HCT116 (cell line): ENCODE measurements at regions not wholly inside any gene's neighbourhood (a gene's known extent, or its start where the extent isn't known, plus 50 kb on each side); places are given as distances from the start of the nearest gene placed in this dataset.

ENCODE experiments used
- ATAC-seq: fragments of 200-7000 bp; cut with Tn5 transposase; 2 replicates; pipeline ENCODE4 v1.9.1; 2020; ENCODE audit warnings: mild to moderate bottlenecking, moderate library complexity
- BruUV-seq: library from RNA; stranded (reverse); fragments of 400-500 nt; replicated peaks from 2 replicates; lab custom pipeline; 2021; lab: Mats Ljungman, UMichigan
- CTCF ChIA-PET: fragments of 300-600 bp; sonication (Branson Sonifier 250); formaldehyde crosslinking; loops from one replicate; lab custom pipeline; 2021; ENCODE audit warnings: antibody characterized with exemption; lab: Charles Lee
- POLR2A ChIA-PET: fragments of 300-600, 350-600 bp; sonication (Branson Sonifier 250); formaldehyde crosslinking; loops from one replicate; lab custom pipeline; 2021; ENCODE audit warnings: antibody characterized with exemption; lab: Charles Lee
- RAD21 ChIA-PET, 2 experiments: fragments of 300-600 bp; sonication (Branson Sonifier 250); formaldehyde crosslinking; loops; one replicate each; lab custom pipeline; 2023; ENCODE audit warnings: low total read pairs in 2 of 2; ENCODE audit not compliant: uncharacterized antibody in 2 of 2, unreplicated experiment in 2 of 2, low non-redundant PET in 1 of 2; lab: Charles Lee
- DNase-seq: peaks from one replicate; pipeline ENCODE4 v3.0.0-alpha.2; 2010; ENCODE audit warnings: low read depth, low spot score
- H2AFZ ChIP-seq: fragments of 200-600 bp; shearing (Covaris generic), sonication (generic); 2 replicates; pipeline ENCODE4 v1.6.1; 2017; ENCODE audit warnings: low read depth, mixed run types, mixed read lengths, antibody characterized with exemption, low read length; ENCODE audit not compliant: poor library complexity, severe bottlenecking
- H3K27ac ChIP-seq: 2 replicates; pipeline ENCODE4 v1.5.1; 2012; ENCODE audit warnings: low read depth, low read length
- H3K27me3 ChIP-seq: fragments of 200-600 bp; sonication (generic); 2 replicates; pipeline ENCODE4 v1.6.1; 2016; ENCODE audit warnings: mixed run types, low read length, mixed read lengths; ENCODE audit not compliant: insufficient read depth
- H3K36me3 ChIP-seq, 2 experiments: fragments of 200-500 bp in 1 of 2; fragments of 200-600 bp in 1 of 2; sonication (Bioruptor generic) in 1 of 2; sonication (generic) in 1 of 2; 2 replicates each; pipeline versions ENCODE4 v1.5.1 to v1.6.1; 2014 to 2016; ENCODE audit warnings: low read length in 2 of 2, inconsistent platforms in 1 of 2, mixed read lengths in 1 of 2, mixed run types in 1 of 2; ENCODE audit not compliant: insufficient read depth in 2 of 2, control insufficient read depth in 1 of 2
- H3K4me1 ChIP-seq, 2 experiments: fragments of 200-600 bp in 1 of 2; sonication (generic) in 1 of 2; 2 replicates each; pipeline versions ENCODE4 v1.5.1 to v1.6.1; 2012 to 2017; ENCODE audit warnings: low read length in 2 of 2, inconsistent platforms in 1 of 2, mild to moderate bottlenecking in 1 of 2, mixed read lengths in 1 of 2, mixed run types in 1 of 2, moderate library complexity in 1 of 2; ENCODE audit not compliant: insufficient read depth in 2 of 2, control insufficient read depth in 1 of 2
- H3K4me2 ChIP-seq: fragments of 200-600 bp; sonication (generic); 2 replicates; pipeline ENCODE4 v1.6.1; 2017; ENCODE audit warnings: mixed run types, low read length, mixed read lengths
- H3K4me3 ChIP-seq, 2 experiments: fragments of 200-600 bp in 1 of 2; sonication (generic) in 1 of 2; replicated peaks in 1 of 2; 2 replicates each; pipeline ENCODE4 v1.5.1; 2011 to 2016; ENCODE audit warnings: low read length in 2 of 2, control low read depth in 1 of 2, low read depth in 1 of 2, mild to moderate bottlenecking in 1 of 2, mixed read lengths in 1 of 2, mixed run types in 1 of 2
- H3K79me2 ChIP-seq: fragments of 200-600 bp; sonication (generic); 2 replicates; pipeline ENCODE4 v1.6.1; 2017; ENCODE audit warnings: mild to moderate bottlenecking, mixed run types, low read length, moderate library complexity, mixed read lengths; ENCODE audit not compliant: insufficient read depth
- H3K9ac ChIP-seq: fragments of 200-600 bp; sonication (generic); 2 replicates; pipeline ENCODE4 v1.6.1; 2016; ENCODE audit warnings: low read length, mixed read lengths
- H3K9me2 ChIP-seq: fragments of 200-600 bp; sonication (generic), shearing (Covaris generic); 2 replicates; pipeline ENCODE4 v1.6.1; 2017; ENCODE audit warnings: mixed run types, mild to moderate bottlenecking, moderate library complexity; ENCODE audit not compliant: insufficient read depth
- H3K9me3 ChIP-seq, 2 experiments: fragments of 200-500 bp in 1 of 2; fragments of 200-600 bp in 1 of 2; sonication (Bioruptor generic) in 1 of 2; sonication (generic) in 1 of 2; 2 replicates each; pipeline ENCODE4 v1.6.1; 2014 to 2017; ENCODE audit warnings: low read length in 2 of 2, mixed read lengths in 2 of 2, inconsistent platforms in 1 of 2, low read depth in 1 of 2, mild to moderate bottlenecking in 1 of 2, mixed run types in 1 of 2, moderate library complexity in 1 of 2; ENCODE audit not compliant: control insufficient read depth in 1 of 2, insufficient read depth in 1 of 2
- H4K20me1 ChIP-seq: fragments of 200-600 bp; sonication (generic), shearing (Covaris generic); 2 replicates; pipeline ENCODE4 v1.6.1; 2017; ENCODE audit warnings: mixed run types, mild to moderate bottlenecking, moderate library complexity; ENCODE audit not compliant: insufficient read depth
- ATF3 ChIP-seq: IDR thresholded peaks from 2 replicates; pipeline ENCODE4 v1.6.1; 2012
- CBX3 ChIP-seq: IDR thresholded peaks from 2 replicates; pipeline ENCODE4 v1.6.1; 2012; ENCODE audit warnings: low read depth
- CEBPB ChIP-seq: IDR thresholded peaks from 2 replicates; pipeline ENCODE4 v1.6.1; 2012; ENCODE audit warnings: low read depth
- EZH2 ChIP-seq: fragments of 200-600 bp; sonication (generic); IDR thresholded peaks from 2 replicates; pipeline ENCODE4 v1.6.1; 2017; ENCODE audit warnings: antibody characterized with exemption, mixed run types
- FOSL1 ChIP-seq: IDR thresholded peaks from 2 replicates; pipeline ENCODE4 v1.6.1; 2012; ENCODE audit warnings: low read depth
- JUND ChIP-seq: IDR thresholded peaks from 2 replicates; pipeline ENCODE4 v1.6.1; 2012
- MAX ChIP-seq: IDR thresholded peaks from 2 replicates; pipeline ENCODE4 v1.6.1; 2012
- POLR2AphosphoS5 ChIP-seq: IDR thresholded peaks from 2 replicates; pipeline ENCODE4 v1.6.1; 2011; ENCODE audit warnings: mild to moderate bottlenecking, low read depth, low read length, moderate library complexity
- RAD21 ChIP-seq: IDR thresholded peaks from 2 replicates; pipeline ENCODE4 v1.6.1; 2012; ENCODE audit warnings: low read depth, mild to moderate bottlenecking
- REST ChIP-seq: IDR thresholded peaks from 2 replicates; pipeline ENCODE4 v1.6.1; 2012; ENCODE audit warnings: low read depth
- SIN3A ChIP-seq: IDR thresholded peaks from 2 replicates; pipeline ENCODE4 v1.6.1; 2012; ENCODE audit warnings: low read depth
- TCF7L2 ChIP-seq: IDR thresholded peaks from 2 replicates; pipeline ENCODE4 v1.7.0; 2011; ENCODE audit warnings: borderline replicate concordance, inconsistent platforms; ENCODE audit not compliant: insufficient read depth, insufficient read length; ENCODE audit errors: extremely low read depth
- YY1 ChIP-seq: IDR thresholded peaks from 2 replicates; pipeline ENCODE4 v1.6.1; 2011; ENCODE audit warnings: low read length, low read depth, moderate library complexity, mild to moderate bottlenecking; ENCODE audit not compliant: insufficient replicate concordance; ENCODE audit errors: extremely low read depth
- ZFX ChIP-seq: fragments of 450-650 bp; IDR thresholded peaks from 2 replicates; pipeline ENCODE4 v1.6.1; 2017
- ZNF274 ChIP-seq: fragments of 200-500 bp; sonication (Bioruptor generic); IDR thresholded peaks from 2 replicates; pipeline ENCODE4 v1.6.1; 2014; ENCODE audit warnings: mild to moderate bottlenecking, low read depth, low read length, inconsistent platforms
- intact Hi-C: fragments of 100-400 bp; cut with micrococcal nuclease; formaldehyde crosslinking; loops from 2 replicates; pipeline ENCODE4 v1.10.0; 2022

- H3K4me3 ChIP-seq, result no peak overlapping the region
- H3K4me1 ChIP-seq, result 0 out of 4 replicates have a peak, but pooled peaks cover 2 to 5% of the 10 kb centered on the region in 2 experiments
- H3K27ac ChIP-seq, result no peak overlapping the region
- no peak overlapping the region for H3K4me2 ChIP-seq
- H3K9me3 ChIP-seq, result no peaks in the 10 kb centered on the region
- no peaks in the 10 kb centered on the region for H3K79me2 ChIP-seq
- intact Hi-C loops, result no loop called here
- peaks cover 64% of the 10 kb centered on the region for H3K27me3 ChIP-seq
- no peak overlapping the region for H2AFZ ChIP-seq
- no TSS peak for BruUV-seq
- DNase-seq (no peak), ATAC-seq (no peak)
- ChIA-PET RAD21 (no interaction called here), POLR2A (no interaction called here), CTCF (no interaction called here)
- H4K20me1 ChIP-seq, result no peaks in the 10 kb centered on the region
- H3K9ac ChIP-seq, result no peak overlapping the region
- TF ChIP-seq SIN3A (no peak), ZFX (no peak), YY1 (no peak)
- H3K36me3 ChIP-seq, result no peaks in the 10 kb centered on the region
- H3K9me2 ChIP-seq, result no peaks in the 10 kb centered on the region
These were observed 212.1 kb upstream of the COPS8 start for GRCh38 chr2:236873636-236874035.

GRCh38 chr2:236874866-236875481, 210.7 kb upstream of the COPS8 start:
- no TSS peak for BruUV-seq
- Histone ChIP-seq H3K9me3 (no peaks in the 10 kb centered on the region), H3K4me3 (no peak overlapping the region), H3K4me1 (0 out of 4 replicates have a peak, but pooled peaks cover 2 to 5% of the 10 kb centered on the region in 2 experiments), H3K27me3 (peaks cover 50% of the 10 kb centered on the region), H3K9ac (no peak overlapping the region), H2AFZ (no peak overlapping the region), H3K27ac (no peak overlapping the region), H4K20me1 (no peaks in the 10 kb centered on the region), H3K79me2 (no peaks in the 10 kb centered on the region), H3K9me2 (no peaks in the 10 kb centered on the region), H3K36me3 (no peaks in the 10 kb centered on the region), H3K4me2 (no peak overlapping the region)
- ATAC-seq (no peak), DNase-seq (no peak)
- CTCF ChIA-PET, result no interaction called here
- POLR2A ChIA-PET, result no interaction called here
- RAD21 ChIA-PET, result no interaction called here
- TF ChIP-seq ATF3, result no peak
- TF ChIP-seq POLR2AphosphoS5, result no peak
- no peak for TF ChIP-seq REST
- TF ChIP-seq JUND, result no peak
- TF ChIP-seq FOSL1, result no peak
- TF ChIP-seq CEBPB, result no peak
- TF ChIP-seq RAD21, result no peak
- no peak for TF ChIP-seq TCF7L2
- TF ChIP-seq EZH2, result no peak
- no peak for TF ChIP-seq CBX3
- TF ChIP-seq ZNF274, result no peak
- TF ChIP-seq MAX, result no peak
- TF ChIP-seq ZFX, result no peak
- TF ChIP-seq, all 23 proteins: peak for 0
- intact Hi-C loops, result no loop called here
